ENCODE measurements at regions not wholly inside any gene's neighbourhood (a gene's known extent, or its start where the extent isn't known, plus 50 kb on each side); places are given as distances from the start of the nearest gene placed in this dataset.

GRCh38 chr12:46629331-46630229 lies 196.2 kb downstream of the SLC38A4 start:
- Histone ChIP-seq H3K9me2 (ENCODE audit: insufficient read depth, low read length) (no peaks in the 10 kb centered on the region), H3K27ac (ENCODE audit: low read length) (no peak overlapping the region), H3K79me2 (replicated peaks; ENCODE audit: insufficient read depth, low read length) (no peaks in the 10 kb centered on the region), H3K27me3 (ENCODE audit: insufficient read depth, low read depth, low read length) (no peaks in the 10 kb centered on the region), H3K4me3 (ENCODE audit: low read length) (no peak overlapping the region), H4K20me1 (ENCODE audit: insufficient read depth) (no peaks in the 10 kb centered on the region), H3K4me2 (ENCODE audit: low read length) (no peak overlapping the region), H3K9me3 (ENCODE audit: low read length) (no peaks in the 10 kb centered on the region), H3F3A (ENCODE audit: insufficient read depth, low read length, poor library complexity, severe bottlenecking) (no peaks in the 10 kb centered on the region), H3K9ac (ENCODE audit: low read length) (no peak overlapping the region), H2AFZ (ENCODE audit: low read depth, low read length) (no peak overlapping the region), H3K36me3 (ENCODE audit: insufficient read depth, low read length) (no peaks in the 10 kb centered on the region)
- TF ChIP-seq RAD21 (conservative IDR thresholded peaks at IDR 0.05) (no peak), CTCF (IDR thresholded peaks at IDR 0.05; ENCODE audit: poor library complexity, severe bottlenecking) (no peak), SMC3 (conservative IDR thresholded peaks at IDR 0.05; ENCODE audit: poor library complexity) (no peak), EP300 (conservative IDR thresholded peaks at IDR 0.05; ENCODE audit: poor library complexity, severe bottlenecking) (no peak), MXI1 (conservative IDR thresholded peaks at IDR 0.05; ENCODE audit: poor library complexity, severe bottlenecking) (no peak), TAF1 (IDR thresholded peaks at IDR 0.05; ENCODE audit: low read depth) (no peak), EZH2 (IDR thresholded peaks at IDR 0.05; ENCODE audit: borderline replicate concordance, insufficient read depth, low read length, poor library complexity, severe bottlenecking) (no peak), REST (IDR thresholded peaks at IDR 0.05; ENCODE audit: borderline replicate concordance) (no peak), POLR2AphosphoS5 (IDR thresholded peaks at IDR 0.05) (no peak)

- Histone ChIP-seq H3F3A (ENCODE audit: insufficient read depth, low read length, poor library complexity, severe bottlenecking) (no peaks in the 10 kb centered on the region), H3K4me2 (ENCODE audit: low read length) (no peak overlapping the region), H3K9me2 (ENCODE audit: insufficient read depth, low read length) (no peaks in the 10 kb centered on the region), H4K20me1 (ENCODE audit: insufficient read depth) (no peaks in the 10 kb centered on the region), H3K27ac (ENCODE audit: low read length) (no peak overlapping the region), H3K9me3 (ENCODE audit: low read length) (no peaks in the 10 kb centered on the region), H3K9ac (ENCODE audit: low read length) (no peak overlapping the region), H3K27me3 (ENCODE audit: insufficient read depth, low read depth, low read length) (no peaks in the 10 kb centered on the region), H3K79me2 (replicated peaks; ENCODE audit: insufficient read depth, low read length) (no peaks in the 10 kb centered on the region), H2AFZ (ENCODE audit: low read depth, low read length) (no peak overlapping the region), H3K36me3 (ENCODE audit: insufficient read depth, low read length) (no peaks in the 10 kb centered on the region), H3K4me3 (ENCODE audit: low read length) (no peak overlapping the region)
- TF ChIP-seq POLR2AphosphoS5 (IDR thresholded peaks at IDR 0.05) (no peak), TAF1 (IDR thresholded peaks at IDR 0.05; ENCODE audit: low read depth) (no peak), REST (IDR thresholded peaks at IDR 0.05; ENCODE audit: borderline replicate concordance) (no peak), EZH2 (IDR thresholded peaks at IDR 0.05; ENCODE audit: borderline replicate concordance, insufficient read depth, low read length, poor library complexity, severe bottlenecking) (no peak), EP300 (conservative IDR thresholded peaks at IDR 0.05; ENCODE audit: poor library complexity, severe bottlenecking) (no peak), MXI1 (conservative IDR thresholded peaks at IDR 0.05; ENCODE audit: poor library complexity, severe bottlenecking) (no peak), CTCF (IDR thresholded peaks at IDR 0.05; ENCODE audit: poor library complexity, severe bottlenecking) (no peak), SMC3 (conservative IDR thresholded peaks at IDR 0.05; ENCODE audit: poor library complexity) (no peak), RAD21 (conservative IDR thresholded peaks at IDR 0.05) (no peak)
Measured at GRCh38 chr12:46628176-46628575, 197.6 kb downstream of the SLC38A4 start.
